Astrocyte (in vitro differentiated cells and primary cell): ENCODE measurements at regions not wholly inside any gene's neighbourhood (a gene's known extent, or its start where the extent isn't known, plus 50 kb on each side); places are given as distances from the start of the nearest gene placed in this dataset.

Experiments
- EZH2 ChIP-seq: IDR thresholded peaks from 2 replicates; pipeline ENCODE4 v1.6.1; 2012; ENCODE audit warnings: mild to moderate bottlenecking, low read length, inconsistent platforms; ENCODE audit not compliant: insufficient read depth
- TF ChIP-seq, protein P1 (sequence below): IDR thresholded peaks from 2 replicates; pipeline ENCODE4 v1.5.1; 2011; ENCODE audit warnings: low read depth, mild to moderate bottlenecking, inconsistent platforms, low read length, moderate library complexity; ENCODE audit not compliant: insufficient read depth

DNA sequence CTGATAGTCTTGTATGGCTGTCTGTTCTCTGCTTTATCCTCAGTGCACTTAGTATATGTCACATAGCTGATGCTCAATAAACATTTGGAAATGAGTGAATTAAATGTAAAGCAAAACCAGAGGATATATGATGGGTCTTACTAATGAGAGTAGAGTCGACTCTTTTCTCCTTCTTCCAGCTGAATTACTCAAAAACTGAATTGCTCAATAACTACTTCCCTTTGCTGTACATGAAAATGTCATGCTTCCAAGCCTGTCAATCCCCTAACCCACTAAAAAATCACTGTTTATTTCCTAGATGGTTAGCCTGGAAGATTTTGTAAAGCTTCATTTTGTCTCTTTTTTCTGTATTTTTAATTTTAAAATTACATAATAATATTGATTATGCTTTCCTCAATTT is 88.0 kb downstream of the OR13A1 start:
- TF ChIP-seq, protein P1, sequence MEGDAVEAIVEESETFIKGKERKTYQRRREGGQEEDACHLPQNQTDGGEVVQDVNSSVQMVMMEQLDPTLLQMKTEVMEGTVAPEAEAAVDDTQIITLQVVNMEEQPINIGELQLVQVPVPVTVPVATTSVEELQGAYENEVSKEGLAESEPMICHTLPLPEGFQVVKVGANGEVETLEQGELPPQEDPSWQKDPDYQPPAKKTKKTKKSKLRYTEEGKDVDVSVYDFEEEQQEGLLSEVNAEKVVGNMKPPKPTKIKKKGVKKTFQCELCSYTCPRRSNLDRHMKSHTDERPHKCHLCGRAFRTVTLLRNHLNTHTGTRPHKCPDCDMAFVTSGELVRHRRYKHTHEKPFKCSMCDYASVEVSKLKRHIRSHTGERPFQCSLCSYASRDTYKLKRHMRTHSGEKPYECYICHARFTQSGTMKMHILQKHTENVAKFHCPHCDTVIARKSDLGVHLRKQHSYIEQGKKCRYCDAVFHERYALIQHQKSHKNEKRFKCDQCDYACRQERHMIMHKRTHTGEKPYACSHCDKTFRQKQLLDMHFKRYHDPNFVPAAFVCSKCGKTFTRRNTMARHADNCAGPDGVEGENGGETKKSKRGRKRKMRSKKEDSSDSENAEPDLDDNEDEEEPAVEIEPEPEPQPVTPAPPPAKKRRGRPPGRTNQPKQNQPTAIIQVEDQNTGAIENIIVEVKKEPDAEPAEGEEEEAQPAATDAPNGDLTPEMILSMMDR: no peak
- TF ChIP-seq EZH2: no peak
